Left ventricle myocardium superior (tissue), 1 donor: ENCODE measurements at regions not wholly inside any gene's neighbourhood (a gene's known extent, or its start where the extent isn't known, plus 50 kb on each side); places are given as distances from the start of the nearest gene placed in this dataset.
A peak's percentile ranks its signal among the peaks of the same experiment; 100 is the strongest.

Experiments
- ATAC-seq: fragments of 200-7000 bp; cut with Tn5 transposase; one replicate; pipeline ENCODE4 v1.9.1; 2020; ENCODE audit warnings: mild to moderate bottlenecking, moderate library complexity
- DNase-seq: peaks from one replicate; pipeline ENCODE4 v3.0.0-alpha.2; 2020
- intact Hi-C: fragments of 100-400 bp; cut with micrococcal nuclease; formaldehyde crosslinking; loops from one replicate; pipeline ENCODE4 v1.11.0; 2022
- donor health status: DM: no; HTN: yes; CAD: no; lungs with severe emphysema.

DNA sequence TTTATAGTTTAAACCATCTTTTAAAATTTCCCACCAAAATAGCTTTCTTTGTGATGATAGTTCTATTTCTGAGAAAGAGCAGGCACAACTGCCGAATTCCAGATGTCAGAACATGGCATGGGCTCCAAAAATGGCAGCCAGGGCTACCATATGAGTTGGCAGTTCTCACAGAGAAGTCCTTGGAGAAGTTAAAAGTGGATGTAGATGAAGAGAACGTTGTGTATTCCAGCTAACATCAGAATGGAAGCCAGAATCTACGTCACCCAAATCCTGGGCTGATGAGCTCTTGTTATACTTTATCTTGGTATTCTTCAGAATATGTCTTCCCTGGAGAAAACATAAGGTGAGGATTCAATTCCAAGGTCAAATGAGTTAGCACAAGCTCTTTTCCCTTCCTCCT is 66.9 kb upstream of the BASP1 start:
- ATAC-seq (peak; percentile 64), DNase-seq (peak; percentile 42)
- intact Hi-C loops = no loop called here

DNA sequence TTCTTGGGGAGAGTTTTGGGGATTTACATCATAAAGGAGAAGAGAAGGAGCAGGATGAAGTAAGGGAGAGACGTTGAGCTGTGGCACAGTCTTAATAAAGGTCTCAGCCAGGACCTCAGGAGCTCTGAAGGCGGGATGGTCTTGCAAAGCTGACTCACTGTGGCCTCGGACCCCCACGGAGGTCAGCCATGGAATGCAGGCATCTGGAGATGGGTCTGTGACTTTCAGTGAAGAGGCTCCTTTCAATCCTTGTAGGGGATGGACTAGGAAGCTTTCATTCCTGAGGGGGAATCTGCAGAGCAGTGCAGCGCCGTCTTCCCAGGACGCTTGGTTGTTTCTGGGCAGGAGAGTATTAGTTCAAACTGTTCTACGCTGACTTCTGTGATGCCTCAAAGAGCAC is 65.7 kb upstream of the BASP1 start:
- ATAC-seq (no peak), DNase-seq (no peak)
- intact Hi-C loops = no loop called here

- DNase-seq (no peak), ATAC-seq (no peak)
- intact Hi-C loops = no loop called here
Measured at GRCh38 chr5:17154211-17154996, 63.0 kb upstream of the BASP1 start.

DNA sequence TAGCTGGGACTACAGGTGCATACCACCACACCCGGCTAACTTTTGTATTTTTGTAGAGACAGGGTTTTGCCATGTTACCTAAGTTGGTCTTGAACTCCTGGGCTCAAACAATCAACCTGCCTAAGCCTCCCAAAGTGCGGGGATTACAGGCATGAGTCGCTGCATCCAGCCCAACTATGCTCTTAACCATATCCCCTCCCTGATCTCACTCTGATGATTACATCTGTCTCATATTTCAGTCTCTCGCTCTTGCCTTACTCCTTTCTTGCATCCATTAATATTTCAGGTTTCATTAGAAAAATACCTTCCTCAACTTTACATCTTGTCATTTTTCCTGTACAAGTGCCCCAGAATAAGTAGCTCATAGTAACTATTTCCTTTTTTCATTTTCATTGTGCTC is 61.0 kb upstream of the BASP1 start:
- ATAC-seq = no peak

DNA sequence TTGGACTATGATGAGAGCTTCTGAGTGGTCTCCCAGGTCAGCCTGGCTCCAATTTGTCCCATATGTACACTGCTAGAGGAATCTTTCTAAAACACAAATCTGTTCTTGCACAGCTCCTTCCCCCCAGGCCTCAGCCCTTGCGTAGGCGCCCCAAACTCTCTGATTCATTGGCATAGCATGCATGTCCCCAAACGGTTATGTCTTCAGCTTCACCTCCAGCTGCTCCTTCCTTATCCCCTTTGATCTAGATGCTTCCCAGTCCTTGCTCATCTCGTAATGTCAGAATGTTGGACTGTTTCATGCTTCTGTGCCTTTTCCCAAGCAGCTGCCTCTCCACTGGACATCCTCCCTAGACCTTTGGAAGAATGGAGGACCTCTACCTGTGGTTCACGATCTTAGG is 60.1 kb upstream of the BASP1 start:
- DNase-seq = no peak
- intact Hi-C loops = no loop called here
- no peak for ATAC-seq

More for the DNA sequence above, 61.0 kb upstream of the BASP1 start:
- no peak for DNase-seq
- intact Hi-C loops = no loop called here

- ATAC-seq = no peak
Measured at GRCh38 chr5:17157916-17158529, 59.4 kb upstream of the BASP1 start.

DNA sequence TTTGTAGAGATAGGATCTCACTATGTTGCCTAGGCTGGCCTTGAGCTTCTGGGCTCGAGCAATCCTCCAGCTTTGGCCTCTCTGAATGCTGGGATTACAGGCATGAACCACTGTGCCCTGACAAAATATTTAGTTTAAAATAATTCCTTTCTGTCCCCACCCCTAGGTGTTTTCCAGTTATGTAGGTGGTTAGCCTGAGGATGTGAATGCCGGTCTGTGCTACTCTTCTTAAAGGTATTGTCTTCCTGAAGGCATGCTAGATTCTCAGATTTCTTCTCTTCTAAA is 56.7 kb upstream of the BASP1 start:
- DNase-seq = no peak
- ATAC-seq = no peak

More at GRCh38 chr5:17157916-17158529, 59.4 kb upstream of the BASP1 start:
- DNase-seq = no peak
- intact Hi-C loops = no loop called here

DNA sequence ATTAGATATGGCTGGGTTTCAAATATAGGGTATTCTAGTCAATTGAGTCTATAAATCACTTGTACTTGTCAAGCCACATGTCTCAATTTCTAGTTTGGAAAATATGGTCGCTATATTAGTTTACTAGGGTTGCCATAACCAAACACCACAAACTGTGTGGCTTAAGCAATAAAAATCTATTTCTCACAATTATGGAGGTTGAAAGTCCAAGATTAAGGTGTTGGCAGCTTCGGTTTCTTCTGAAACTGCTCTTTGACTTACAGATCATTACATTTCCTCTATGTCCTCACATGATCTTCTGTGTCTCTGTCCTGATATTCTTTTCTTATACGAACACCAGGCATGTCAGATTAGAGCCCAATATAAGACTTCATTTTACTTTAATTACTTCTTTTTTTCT is 55.8 kb upstream of the BASP1 start:
- intact Hi-C loops = no loop called here
- no peak for ATAC-seq
- DNase-seq = no peak

More for the DNA sequence above, 56.7 kb upstream of the BASP1 start:
- intact Hi-C loops = no loop called here

GRCh38 chr5:17163221-17163620 is 54.2 kb upstream of the BASP1 start:
- DNase-seq (no peak), ATAC-seq (peak; percentile 43)
- intact Hi-C loops = no loop called here

GRCh38 chr5:17167171-17167891 is 50.1 kb upstream of the BASP1 start:
- ATAC-seq (peak; percentile 55), DNase-seq (no peak)
- intact Hi-C loops = no loop called here
